ENCODE measurements at regions not wholly inside any gene's neighbourhood (a gene's known extent, or its start where the extent isn't known, plus 50 kb on each side); places are given as distances from the start of the nearest gene placed in this dataset.
"Not testable (repeated sequence)": the region's sequence is repeated elsewhere in the genome, so short reads cannot be mapped to it uniquely, and the experiment has no call there.

DNA sequence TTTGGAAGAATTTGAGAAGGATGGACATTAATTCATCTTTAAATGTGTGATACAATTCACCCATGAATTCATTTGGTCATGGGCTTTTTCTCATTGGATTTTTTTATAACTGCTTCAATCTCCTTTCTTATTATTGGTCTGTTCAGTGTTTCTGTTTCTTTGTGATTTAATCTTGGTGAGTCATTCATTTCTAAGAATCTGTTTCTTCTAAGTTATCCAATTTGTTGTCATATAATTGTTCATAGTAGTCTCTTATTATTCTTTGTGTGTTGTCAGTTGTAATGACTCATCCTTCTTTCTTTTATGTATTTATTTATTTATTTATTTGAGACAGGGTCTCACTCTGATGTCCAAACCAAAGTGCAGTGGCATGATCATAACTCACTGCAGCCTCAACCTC is 146.1 kb upstream of the ZNF267 start:
- Histone ChIP-seq H3K4me1 (replicated peaks) (no peaks in the 10 kb centered on the region), H3K27ac (no peak overlapping the region), H3K9me3 (replicated peaks) (no peaks in the 10 kb centered on the region), H3K36me3 (peaks cover 31% of the 10 kb centered on the region), H3K27me3 (replicated peaks) (no peaks in the 10 kb centered on the region), H3K4me3 (no peak overlapping the region)
- no peak for DNase-seq (ENCODE audit: low read depth in 1 of 2, low spot score in 2 of 2)

DNA sequence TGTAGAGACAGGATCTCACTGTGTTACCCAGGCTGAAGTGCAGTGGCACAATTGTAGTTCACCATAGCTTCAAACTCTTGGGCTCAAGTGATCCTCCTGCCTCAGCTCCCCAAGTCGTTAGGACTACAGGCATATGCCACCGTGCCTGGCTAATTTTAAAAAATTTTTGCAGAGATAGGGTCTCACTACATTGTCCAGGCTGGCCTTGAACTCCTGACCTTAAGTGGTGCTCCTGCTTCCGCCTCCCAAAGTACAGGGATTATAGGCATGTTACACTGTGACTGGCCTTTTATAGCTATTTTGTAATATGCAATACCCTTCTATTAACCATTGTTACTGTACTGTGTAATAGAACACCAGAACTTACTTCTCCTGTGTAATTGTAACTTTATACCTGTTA is 139.3 kb upstream of the ZNF267 start:
- Histone ChIP-seq H3K27ac (no peak overlapping the region), H3K36me3 (peaks cover 19% of the 10 kb centered on the region), H3K4me1 (replicated peaks) (no peaks in the 10 kb centered on the region), H3K4me3 (no peak overlapping the region), H3K27me3 (replicated peaks) (no peaks in the 10 kb centered on the region), H3K9me3 (replicated peaks) (no peaks in the 10 kb centered on the region)
- no peak for DNase-seq (ENCODE audit: low read depth in 1 of 2, low spot score in 2 of 2)

DNA sequence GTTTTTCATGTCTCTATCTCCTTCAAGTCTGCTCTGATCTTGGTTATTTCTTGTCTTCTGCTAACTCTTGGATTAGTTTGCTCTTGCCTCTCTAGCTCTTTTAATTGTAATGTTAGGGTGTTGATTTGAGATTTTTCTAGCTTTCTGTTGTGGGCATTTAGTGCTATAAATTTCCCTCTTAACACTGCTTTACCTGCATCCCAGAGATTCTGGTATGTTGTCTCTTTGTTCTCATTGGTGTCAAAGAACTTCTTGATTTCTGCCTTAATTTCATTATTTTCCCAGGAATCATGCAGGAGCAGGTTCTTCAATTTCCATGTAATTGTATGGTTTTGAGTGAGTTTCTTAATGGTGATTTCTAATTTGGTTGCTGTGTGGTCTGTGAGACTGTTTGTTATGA is 128.5 kb upstream of the ZNF267 start:
- H3K9me3 ChIP-seq (replicated peaks) = peaks cover 18% of the 10 kb centered on the region
- not testable (repeated sequence) for H3K27me3 ChIP-seq (replicated peaks); H3K4me1 ChIP-seq (replicated peaks); H3K36me3 ChIP-seq; H3K27ac ChIP-seq; H3K4me3 ChIP-seq; DNase-seq (ENCODE audit: low read depth in 1 of 2, low spot score in 2 of 2)

DNA sequence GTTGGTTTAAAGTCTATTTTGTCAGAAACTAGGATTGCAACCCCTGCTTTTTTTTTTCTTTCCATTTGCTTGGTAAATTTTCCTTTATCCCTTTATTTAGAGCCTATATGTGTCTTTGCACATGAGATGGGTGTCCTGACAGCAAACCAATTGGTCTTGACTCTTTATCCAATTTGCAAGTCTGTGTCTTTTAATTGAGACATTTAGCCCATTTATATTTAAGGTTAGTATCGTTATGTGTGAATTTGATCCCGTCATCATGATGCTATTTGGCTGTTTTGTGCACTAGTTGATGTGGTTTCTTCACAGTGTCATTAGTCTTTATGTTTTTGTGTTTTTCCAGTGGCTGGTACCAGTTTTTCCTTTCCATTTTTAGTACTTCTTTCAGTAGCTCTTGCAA is 127.7 kb upstream of the ZNF267 start:
- Histone ChIP-seq H3K4me3 (no peak overlapping the region), H3K36me3 (peaks cover 7% of the 10 kb centered on the region; the same call in 1 of the 2 replicates), H3K27me3 (replicated peaks) (no peaks in the 10 kb centered on the region), H3K9me3 (replicated peaks) (peaks cover 17% of the 10 kb centered on the region), H3K27ac (no peak overlapping the region), H3K4me1 (replicated peaks) (no peaks in the 10 kb centered on the region)
- DNase-seq (ENCODE audit: low read depth in 1 of 2, low spot score in 2 of 2) = no peak

DNA sequence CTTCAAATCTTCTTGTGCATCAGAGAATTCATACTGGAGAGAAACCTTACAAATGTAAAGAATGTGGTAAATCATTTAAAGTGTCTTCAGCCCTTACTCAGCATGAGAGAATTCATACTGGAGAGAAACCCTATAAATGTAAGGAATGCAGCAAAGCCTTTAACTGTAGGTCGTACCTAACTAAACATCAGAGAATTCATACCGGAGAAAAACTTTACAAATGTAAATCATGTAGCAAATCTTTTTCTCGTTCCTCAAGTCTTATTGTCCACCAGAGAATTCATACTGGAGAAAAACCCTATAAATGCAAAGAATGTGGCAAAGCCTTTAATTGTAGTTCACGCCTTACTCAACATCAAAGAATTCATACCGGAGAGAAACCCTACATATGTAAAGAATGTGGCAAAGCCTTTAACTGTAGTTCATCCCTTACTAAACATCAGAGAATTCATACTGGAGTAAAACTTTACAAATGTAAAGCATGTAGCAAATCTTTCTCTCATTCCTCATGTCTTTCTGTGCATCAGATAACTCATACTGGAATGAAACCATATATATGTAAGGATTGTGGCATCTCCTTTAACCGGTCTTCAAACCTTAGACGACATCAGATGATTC is 118.5 kb upstream of the ZNF267 start:
- no peak overlapping the region for H3K4me3 ChIP-seq
- peaks cover 21% of the 10 kb centered on the region for H3K9me3 ChIP-seq (replicated peaks)
- no peak for DNase-seq (ENCODE audit: low read depth in 1 of 2, low spot score in 2 of 2)
- no peaks in the 10 kb centered on the region for H3K4me1 ChIP-seq (replicated peaks)
- no peak overlapping the region for H3K27ac ChIP-seq
- H3K36me3 ChIP-seq = peaks cover 21% of the 10 kb centered on the region
- no peaks in the 10 kb centered on the region for H3K27me3 ChIP-seq (replicated peaks)

DNA sequence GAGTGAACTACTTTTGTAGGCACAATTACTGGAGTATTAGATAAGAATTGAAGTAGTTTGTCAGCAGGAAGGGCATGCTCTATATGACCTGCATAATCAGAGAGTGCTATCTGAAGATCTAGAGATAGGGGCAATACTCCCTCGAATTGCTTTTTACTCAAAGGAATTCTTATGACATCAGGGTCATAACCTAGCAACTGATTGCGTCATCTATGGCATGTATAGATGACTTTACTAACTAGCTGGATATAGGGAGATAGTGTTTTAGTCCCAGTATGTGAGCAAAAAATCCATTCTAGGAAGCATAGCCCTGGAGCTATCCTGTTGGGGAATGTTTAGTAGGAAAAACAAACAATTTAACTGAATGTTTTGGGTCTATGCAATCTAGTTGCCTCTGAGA is 109.5 kb upstream of the ZNF267 start:
- H3K27me3 ChIP-seq (replicated peaks) = no peaks in the 10 kb centered on the region
- H3K27ac ChIP-seq = no peak overlapping the region
- no peaks in the 10 kb centered on the region for H3K4me1 ChIP-seq (replicated peaks)
- no peaks in the 10 kb centered on the region for H3K36me3 ChIP-seq
- H3K4me3 ChIP-seq = no peak overlapping the region
- peaks cover 10% of the 10 kb centered on the region for H3K9me3 ChIP-seq (replicated peaks)
- DNase-seq (ENCODE audit: low read depth in 1 of 2, low spot score in 2 of 2) = no peak

DNA sequence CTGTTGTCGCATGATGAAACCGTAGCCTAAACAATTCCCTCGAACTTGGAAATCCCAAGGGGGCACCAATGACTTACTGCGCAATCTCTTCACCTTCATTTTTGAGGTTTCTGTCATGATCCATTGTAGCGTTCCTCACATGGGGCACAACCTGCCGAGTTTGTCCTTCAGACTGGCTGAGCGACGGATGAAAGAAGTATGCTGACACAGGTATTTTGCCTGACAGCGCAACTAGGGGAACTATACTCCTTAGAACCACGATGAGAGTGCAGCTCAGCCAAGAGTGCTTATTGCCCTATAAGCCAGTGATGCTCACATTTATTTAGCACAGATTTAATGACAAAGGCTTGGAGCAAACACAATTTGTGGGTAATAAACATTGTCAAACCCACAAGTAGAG is 106.3 kb upstream of the ZNF267 start:
- Histone ChIP-seq H3K4me1 (replicated peaks) (no peaks in the 10 kb centered on the region), H3K27me3 (replicated peaks) (no peaks in the 10 kb centered on the region), H3K27ac (no peak overlapping the region), H3K4me3 (no peak overlapping the region), H3K9me3 (replicated peaks) (peaks cover 11% of the 10 kb centered on the region), H3K36me3 (no peaks in the 10 kb centered on the region)
- DNase-seq (ENCODE audit: low read depth in 1 of 2, low spot score in 2 of 2) = no peak

DNA sequence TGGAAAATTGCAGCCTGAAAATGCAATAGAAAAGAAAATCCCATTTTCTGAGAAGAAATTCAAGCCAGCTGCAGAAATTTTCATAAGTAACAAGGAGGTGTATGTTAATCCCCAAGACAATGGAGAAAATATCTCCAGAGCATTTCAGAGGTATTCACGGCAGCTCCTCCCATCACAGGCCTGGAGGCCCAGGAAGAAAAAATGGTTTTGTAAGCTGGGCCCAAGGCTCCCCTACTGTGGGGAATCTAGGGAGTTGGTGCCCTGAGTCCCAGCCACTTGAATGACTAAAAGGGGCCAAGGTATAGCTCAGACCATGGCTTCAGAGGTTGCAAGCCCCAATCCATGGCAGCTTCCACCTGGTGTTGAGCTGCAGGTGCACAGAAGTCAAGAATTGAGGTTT is 93.3 kb upstream of the ZNF267 start:
- DNase-seq (ENCODE audit: low read depth in 1 of 2, low spot score in 2 of 2) = no peak
- Histone ChIP-seq H3K27me3 (replicated peaks) (no peaks in the 10 kb centered on the region), H3K36me3 (no peaks in the 10 kb centered on the region), H3K27ac (no peak overlapping the region), H3K4me3 (no peak overlapping the region), H3K4me1 (replicated peaks) (no peaks in the 10 kb centered on the region), H3K9me3 (replicated peaks) (no peaks in the 10 kb centered on the region; the same call in none of the 2 replicates)

DNA sequence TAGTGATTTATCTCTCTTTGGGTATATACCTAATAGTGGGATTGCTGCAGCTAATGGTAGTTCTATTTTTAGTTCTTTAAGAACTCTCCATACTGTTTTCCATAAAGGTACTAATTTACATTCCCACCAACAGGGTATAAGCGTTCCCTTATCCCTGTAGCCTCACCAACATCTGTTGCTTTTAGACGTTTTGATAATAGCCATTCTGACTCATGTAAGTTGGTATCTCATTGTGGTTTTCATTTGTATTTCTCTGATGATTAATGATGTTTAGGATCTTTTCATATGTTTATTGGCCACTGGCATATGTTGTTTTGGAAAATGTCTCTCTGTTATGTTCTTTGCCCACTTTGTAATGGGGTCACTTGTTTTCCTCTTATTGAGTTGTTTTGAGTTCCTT is 88.5 kb upstream of the ZNF267 start:
- no peaks in the 10 kb centered on the region for H3K27me3 ChIP-seq (replicated peaks)
- DNase-seq (ENCODE audit: low read depth in 1 of 2, low spot score in 2 of 2) = no peak
- no peaks in the 10 kb centered on the region; the same call in 1 of the 2 replicates for H3K9me3 ChIP-seq (replicated peaks)
- no peaks in the 10 kb centered on the region for H3K36me3 ChIP-seq
- no peak overlapping the region for H3K4me3 ChIP-seq
- no peak overlapping the region for H3K27ac ChIP-seq
- no peaks in the 10 kb centered on the region for H3K4me1 ChIP-seq (replicated peaks)

DNA sequence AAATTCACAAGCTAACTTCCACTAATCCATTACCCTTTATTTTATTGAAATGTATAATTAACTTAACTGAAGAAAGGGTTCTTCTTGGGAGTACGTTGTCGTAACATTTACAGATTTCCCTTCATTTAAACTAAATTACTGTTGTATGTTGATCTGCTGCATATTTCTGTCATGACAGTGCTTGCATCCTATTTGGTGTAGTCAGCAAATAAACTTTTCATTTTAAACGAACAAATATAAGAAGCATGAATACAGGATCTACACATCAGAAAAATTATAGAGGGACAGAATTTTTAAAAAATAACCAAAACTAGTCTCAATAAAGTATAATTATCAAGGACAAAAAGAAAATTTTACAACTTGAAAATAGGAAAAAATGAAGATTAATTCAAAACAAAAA is 66.5 kb upstream of the ZNF267 start:
- H3K4me1 ChIP-seq (replicated peaks) = no peaks in the 10 kb centered on the region
- no peaks in the 10 kb centered on the region for H3K9me3 ChIP-seq (replicated peaks)
- no peaks in the 10 kb centered on the region for H3K27me3 ChIP-seq (replicated peaks)
- H3K4me3 ChIP-seq = no peak overlapping the region
- no peaks in the 10 kb centered on the region for H3K36me3 ChIP-seq
- no peak for DNase-seq (ENCODE audit: low read depth in 1 of 2, low spot score in 2 of 2)
- no peak overlapping the region for H3K27ac ChIP-seq

DNA sequence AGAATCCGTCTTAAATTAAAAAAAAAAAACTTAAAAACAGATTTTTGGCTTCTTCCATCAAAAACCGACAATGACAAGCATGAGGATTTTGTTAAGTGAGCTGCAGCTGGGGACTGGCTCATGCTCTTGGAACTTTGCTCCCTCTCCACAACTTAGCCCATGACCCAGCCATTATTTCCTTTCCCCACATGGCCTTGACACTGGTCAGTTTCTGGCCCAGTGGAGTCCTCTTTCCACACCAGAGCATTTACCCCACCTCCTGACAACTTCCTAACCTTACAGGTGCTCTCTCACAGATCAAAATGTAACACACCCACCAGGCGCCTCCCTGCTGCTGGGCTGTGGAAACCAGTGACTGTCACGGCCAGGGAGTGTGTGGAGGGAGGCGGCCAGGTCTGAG is 62.7 kb upstream of the ZNF267 start:
- Histone ChIP-seq H3K4me1 (replicated peaks) (no peaks in the 10 kb centered on the region), H3K27me3 (replicated peaks) (no peaks in the 10 kb centered on the region), H3K36me3 (no peaks in the 10 kb centered on the region), H3K27ac (no peak overlapping the region), H3K4me3 (no peak overlapping the region), H3K9me3 (replicated peaks) (no peaks in the 10 kb centered on the region)
- no peak for DNase-seq (ENCODE audit: low read depth in 1 of 2, low spot score in 2 of 2)

DNA sequence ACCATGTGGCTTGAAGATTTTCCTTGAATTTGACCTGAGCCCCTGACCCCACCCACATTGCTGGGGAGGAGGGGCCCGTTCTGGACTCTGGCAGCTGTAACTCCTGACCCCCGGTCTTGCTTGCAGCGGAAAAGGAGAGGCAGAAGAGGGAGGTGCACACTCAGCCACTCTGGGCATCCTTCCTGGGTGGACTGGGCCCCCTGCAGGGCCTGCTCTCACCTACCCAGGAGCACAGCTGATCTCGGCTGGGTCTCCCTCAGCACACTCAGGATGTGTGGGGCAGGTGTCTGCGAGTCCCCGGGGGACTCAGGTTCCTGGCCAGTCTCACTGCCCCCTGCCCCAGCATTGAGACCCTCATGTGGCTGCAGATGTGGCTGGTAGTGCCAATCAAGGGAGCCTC is 57.5 kb upstream of the ZNF267 start:
- H3K4me1 ChIP-seq (replicated peaks); H3K36me3 ChIP-seq; H3K27ac ChIP-seq; DNase-seq (ENCODE audit: low read depth in 1 of 2, low spot score in 2 of 2); H3K4me3 ChIP-seq; H3K27me3 ChIP-seq (replicated peaks); H3K9me3 ChIP-seq (replicated peaks): not testable (repeated sequence)

DNA sequence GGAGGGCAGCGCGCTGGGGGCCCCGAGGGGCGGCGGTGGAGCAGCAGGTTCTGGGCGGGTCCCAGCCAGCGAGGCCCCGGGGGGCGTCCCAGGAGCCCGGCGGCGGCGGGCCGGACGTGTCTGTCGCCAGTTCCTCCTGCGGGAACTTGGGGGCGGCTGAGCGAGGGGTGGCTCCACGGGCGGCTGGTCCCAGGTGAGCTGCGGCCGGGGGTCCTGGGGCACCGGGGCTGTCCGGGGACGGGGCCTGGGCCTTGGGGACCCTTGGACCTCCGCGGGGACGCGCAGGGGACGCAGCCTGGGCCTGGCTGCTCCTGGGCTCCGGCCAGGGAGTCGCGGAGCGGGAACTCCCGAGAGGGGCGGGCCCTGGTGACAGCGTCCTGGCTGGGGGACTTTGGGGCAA is 54.2 kb upstream of the ZNF267 start:
- DNase-seq (ENCODE audit: low read depth in 1 of 2, low spot score in 2 of 2) = no peak
- no peaks in the 10 kb centered on the region for H3K9me3 ChIP-seq (replicated peaks)

DNA sequence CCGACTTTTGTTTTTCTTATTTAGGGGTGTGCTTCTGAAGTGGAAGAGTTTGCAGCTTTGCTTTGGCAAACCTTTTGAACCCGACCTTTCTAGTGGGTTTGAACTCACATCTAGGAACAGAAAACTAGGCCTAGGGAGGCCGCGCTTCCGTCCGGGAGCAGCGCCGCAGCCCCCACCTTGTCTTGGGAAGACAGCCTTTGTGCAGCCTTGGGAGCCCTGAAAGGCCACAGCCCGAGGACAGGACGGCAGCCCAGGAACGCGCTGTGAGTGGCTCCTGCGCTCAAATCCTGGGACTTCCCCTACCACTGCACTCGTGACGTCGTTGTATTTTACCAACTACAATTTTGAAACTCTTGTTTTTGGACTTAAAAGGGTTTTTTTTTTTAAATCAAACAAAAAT is 53.7 kb upstream of the ZNF267 start:
- Histone ChIP-seq H3K4me3 (no peak overlapping the region), H3K4me1 (replicated peaks) (no peaks in the 10 kb centered on the region), H3K36me3 (no peaks in the 10 kb centered on the region), H3K27ac (no peak overlapping the region), H3K9me3 (replicated peaks) (no peaks in the 10 kb centered on the region), H3K27me3 (replicated peaks) (no peaks in the 10 kb centered on the region)
- DNase-seq (ENCODE audit: low read depth in 1 of 2, low spot score in 2 of 2) = no peak

More for the DNA sequence above, 54.2 kb upstream of the ZNF267 start:
- H3K36me3 ChIP-seq = no peaks in the 10 kb centered on the region
- H3K27ac ChIP-seq = no peak overlapping the region
- H3K4me3 ChIP-seq = no peak overlapping the region
- no peaks in the 10 kb centered on the region for H3K27me3 ChIP-seq (replicated peaks)
- H3K4me1 ChIP-seq (replicated peaks) = no peaks in the 10 kb centered on the region

All from SJSA1 (cell line).